ENCODE measurements at regions not wholly inside any gene's neighbourhood (a gene's known extent, or its start where the extent isn't known, plus 50 kb on each side); places are given as distances from the start of the nearest gene placed in this dataset.

DNA sequence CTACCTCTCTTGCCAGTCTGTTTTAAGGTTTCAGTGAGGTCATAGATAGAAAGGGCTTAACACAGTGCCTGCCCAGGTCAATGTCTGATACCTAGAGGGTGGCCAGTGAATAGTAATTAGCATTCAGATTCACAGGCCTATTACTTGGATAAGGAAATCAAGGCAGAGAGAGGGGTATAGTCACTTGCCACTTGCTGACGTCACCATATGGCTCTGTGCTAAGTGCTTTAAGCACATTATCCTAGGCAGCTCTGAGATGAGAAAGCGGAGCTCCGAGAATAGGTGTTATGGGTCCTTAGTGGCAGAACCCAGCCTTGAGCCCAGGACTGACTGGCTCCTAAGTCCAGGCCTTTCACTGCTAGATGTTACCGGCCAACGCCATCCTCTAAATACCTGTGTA is 51.5 kb upstream of the DAB1 start:
- no peak for ATAC-seq
- no peak for DNase-seq
- intact Hi-C loops (cut with micrococcal nuclease), result no loop called here

DNA sequence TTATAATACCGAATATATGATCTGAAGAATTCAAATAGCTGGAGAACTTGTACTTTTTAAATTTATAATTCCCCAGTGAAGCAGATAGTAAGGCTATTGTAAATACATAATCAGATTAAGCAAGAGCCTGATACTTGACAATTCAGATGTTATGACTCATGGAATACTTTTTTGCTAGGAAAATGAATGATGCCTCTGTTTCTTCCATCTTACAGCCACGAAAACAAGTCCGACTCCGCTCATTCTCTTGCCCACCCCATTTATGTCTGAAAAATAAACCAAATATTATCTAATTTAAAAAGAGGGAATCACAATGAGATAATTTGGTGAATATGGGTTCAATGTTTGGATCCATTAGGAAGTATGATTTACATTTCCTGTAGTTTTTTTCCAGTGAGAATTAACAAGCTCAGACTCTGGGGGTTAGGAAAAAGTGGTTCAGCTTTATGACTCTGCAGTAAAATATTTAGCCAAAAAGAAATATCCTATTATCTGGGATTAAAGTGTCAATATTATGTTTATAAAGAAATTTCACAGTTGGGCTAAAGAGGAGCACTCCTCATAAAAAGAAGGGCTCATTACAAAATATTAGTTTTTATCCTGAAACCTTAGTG is 50.4 kb upstream of the DAB1 start:
- ATAC-seq (no peak), DNase-seq (no peak)
- intact Hi-C loops (cut with micrococcal nuclease), result no loop called here
